H1 (cell line): ENCODE measurements at regions not wholly inside any gene's neighbourhood (a gene's known extent, or its start where the extent isn't known, plus 50 kb on each side); places are given as distances from the start of the nearest gene placed in this dataset.

Experiments used
- CTCF ChIA-PET: fragments of 300-600 bp; sonication (Branson Sonifier 250); formaldehyde crosslinking; loops from one replicate; lab custom pipeline; 2021; ENCODE audit not compliant: partially characterized antibody; lab: Charles Lee
- POLR2A ChIA-PET: fragments of 300-600 bp; sonication (Branson Sonifier 250); formaldehyde crosslinking; loops from one replicate; lab custom pipeline; 2021; ENCODE audit warnings: inconsistent platforms; ENCODE audit not compliant: partially characterized antibody; lab: Charles Lee
- DNase-seq, 2 experiments: peaks; one replicate each; pipeline versions ENCODE4 v3.0.0 to v3.0.0-alpha.2; 2010 to 2022; ENCODE audit warnings: low spot score in 2 of 2, low read depth in 1 of 2, mixed read lengths in 1 of 2
- FAIRE-seq: peaks from 2 replicates; lab custom pipeline; 2011; peaks lifted over from hg19 to GRCh38; lab: Jason Lieb, UNC
- H2AFZ ChIP-seq: 2 replicates; pipeline ENCODE4 v1.8.1; 2012; ENCODE audit warnings: low read length, inconsistent platforms
- H2AK5ac ChIP-seq: 2 replicates; pipeline ENCODE4 v1.6.1; 2013; ENCODE audit warnings: low read depth, low read length
- H2BK120ac ChIP-seq: replicated peaks from 2 replicates; pipeline ENCODE3; 2013; ENCODE audit warnings: low read depth, low read length, inconsistent platforms
- H2BK12ac ChIP-seq: 2 replicates; pipeline ENCODE4 v1.6.1; 2013; ENCODE audit warnings: low read depth, low read length
- H2BK15ac ChIP-seq: 2 replicates; pipeline ENCODE4 v1.6.1; 2013; ENCODE audit warnings: low read length
- H2BK20ac ChIP-seq: 2 replicates; pipeline ENCODE4 v1.6.1; 2013; ENCODE audit warnings: low read length
- H2BK5ac ChIP-seq: 2 replicates; pipeline ENCODE4 v1.6.1; 2013; ENCODE audit warnings: low read depth, low read length
- H3K14ac ChIP-seq: 2 replicates; pipeline ENCODE4 v1.6.1; 2013; ENCODE audit warnings: inconsistent platforms; ENCODE audit not compliant: insufficient read length
- H3K18ac ChIP-seq: 2 replicates; pipeline ENCODE4 v1.6.1; 2013; ENCODE audit warnings: low read length; ENCODE audit errors: extremely low read depth
- H3K23ac ChIP-seq: 2 replicates; pipeline ENCODE4 v1.6.1; 2013; ENCODE audit warnings: inconsistent platforms; ENCODE audit not compliant: insufficient read length
- H3K23me2 ChIP-seq: 2 replicates; pipeline ENCODE4 v1.6.1; 2013; ENCODE audit warnings: low read depth, low read length
- H3K27ac ChIP-seq: 2 replicates; pipeline ENCODE4 v1.6.1; 2011; ENCODE audit warnings: low read depth, low read length, inconsistent platforms
- H3K27me3 ChIP-seq, 4 experiments: replicated peaks in 1 of 4; 1 replicate in 1 of 4; 2 replicates in 3 of 4; pipeline versions ENCODE4 v1.6.1 to v1.8.1; 2011 to 2013; ENCODE audit warnings: low read length in 3 of 4, mild to moderate bottlenecking in 3 of 4, inconsistent platforms in 2 of 4, mixed read lengths in 2 of 4, moderate library complexity in 1 of 4; ENCODE audit not compliant: control insufficient read depth in 3 of 4, insufficient read depth in 3 of 4; ENCODE audit errors: extremely low read depth in 1 of 4
- H3K36me3 ChIP-seq, 4 experiments: 2 replicates each; pipeline versions ENCODE4 v1.6.1 to v1.8.1; 2011 to 2013; ENCODE audit warnings: mild to moderate bottlenecking in 4 of 4, low read length in 3 of 4, moderate library complexity in 2 of 4, control low read depth in 1 of 4, inconsistent platforms in 1 of 4; ENCODE audit not compliant: insufficient read depth in 4 of 4, control insufficient read depth in 2 of 4
- H3K4ac ChIP-seq: replicated peaks from 2 replicates; pipeline ENCODE3; 2013; ENCODE audit warnings: low read length, low read depth, mixed read lengths, inconsistent platforms; ENCODE audit not compliant: insufficient read length
- H3K4me1 ChIP-seq, 4 experiments: replicated peaks in 1 of 4; 1 replicate in 1 of 4; 2 replicates in 3 of 4; pipeline versions ENCODE4 v1.6.1 to v1.8.1; 2011 to 2013; ENCODE audit warnings: low read length in 3 of 4, inconsistent platforms in 2 of 4, mixed read lengths in 1 of 4; ENCODE audit not compliant: insufficient read depth in 4 of 4, control insufficient read depth in 3 of 4
- H3K4me2 ChIP-seq, 2 experiments: 2 replicates each; pipeline versions ENCODE4 v1.6.1 to v1.8.1; 2011 to 2013; ENCODE audit warnings: low read depth in 2 of 2, low read length in 2 of 2, control low read depth in 1 of 2, inconsistent platforms in 1 of 2, mild to moderate bottlenecking in 1 of 2; ENCODE audit not compliant: insufficient read depth in 1 of 2
- H3K4me3 ChIP-seq, 4 experiments: fragments of 200-600, 300-600 bp in 1 of 4; sonication (generic), shearing (Covaris generic), sonication (Bioruptor Twin) in 1 of 4; 2 replicates each; pipeline versions ENCODE4 v1.5.1 to v1.8.1; 2011 to 2016; ENCODE audit warnings: low read length in 4 of 4, low read depth in 3 of 4, control low read depth in 2 of 4, inconsistent platforms in 2 of 4, mild to moderate bottlenecking in 2 of 4, mixed read lengths in 1 of 4, moderate library complexity in 1 of 4; ENCODE audit not compliant: insufficient read depth in 2 of 4; ENCODE audit errors: extremely low read depth in 1 of 4
- H3K56ac ChIP-seq: replicated peaks from 2 replicates; pipeline ENCODE3; 2013; ENCODE audit warnings: low read depth, mild to moderate bottlenecking, mixed read lengths, low read length, inconsistent platforms; ENCODE audit not compliant: insufficient read length
- H3K79me1 ChIP-seq: 2 replicates; pipeline ENCODE4 v1.6.1; 2013; ENCODE audit warnings: low read depth, low read length, control low read depth
- H3K79me2 ChIP-seq, 2 experiments: 2 replicates each; pipeline versions ENCODE4 v1.6.1 to v1.8.1; 2012 to 2013; ENCODE audit warnings: low read length in 2 of 2, mild to moderate bottlenecking in 2 of 2, inconsistent platforms in 1 of 2; ENCODE audit not compliant: insufficient read depth in 2 of 2, control insufficient read depth in 1 of 2
- H3K9ac ChIP-seq, 4 experiments: replicated peaks in 1 of 4; 1 replicate in 1 of 4; 2 replicates in 3 of 4; pipeline versions ENCODE4 v1.6.1 to v1.8.1; 2011 to 2013; ENCODE audit warnings: low read depth in 3 of 4, low read length in 3 of 4, control low read depth in 2 of 4, mild to moderate bottlenecking in 2 of 4, moderate library complexity in 2 of 4, inconsistent platforms in 1 of 4; ENCODE audit errors: extremely low read depth in 1 of 4
- H3K9me3 ChIP-seq, 2 experiments: 2 replicates each; pipeline versions ENCODE4 v1.6.1 to v1.8.1; 2012 to 2013; ENCODE audit warnings: mild to moderate bottlenecking in 2 of 2, moderate library complexity in 2 of 2, control low read depth in 1 of 2, inconsistent platforms in 1 of 2, low read depth in 1 of 2, low read length in 1 of 2, mixed read lengths in 1 of 2; ENCODE audit not compliant: insufficient read depth in 2 of 2
- H4K20me1 ChIP-seq, 2 experiments: replicated peaks in 1 of 2; 2 replicates each; pipeline versions ENCODE3 to v1.8.1; 2011 to 2013; ENCODE audit warnings: inconsistent platforms in 2 of 2, low read length in 2 of 2, mild to moderate bottlenecking in 1 of 2; ENCODE audit not compliant: insufficient read depth in 2 of 2, control insufficient read depth in 1 of 2
- H4K5ac ChIP-seq: 2 replicates; pipeline ENCODE4 v1.6.1; 2013; ENCODE audit warnings: low read length, low read depth, mixed read lengths, inconsistent platforms; ENCODE audit not compliant: insufficient read length
- H4K8ac ChIP-seq: 2 replicates; pipeline ENCODE4 v1.8.0; 2013; ENCODE audit warnings: mild to moderate bottlenecking, moderate library complexity, low read length, inconsistent platforms; ENCODE audit not compliant: insufficient read depth; ENCODE audit errors: extremely low read depth
- H4K91ac ChIP-seq: replicated peaks from 2 replicates; pipeline ENCODE3; 2013; ENCODE audit warnings: low read length, mixed read lengths, inconsistent platforms; ENCODE audit not compliant: insufficient read length
- ASH2L ChIP-seq: fragments of 200-600, 300-600 bp; sonication (generic); IDR thresholded peaks from one replicate; pipeline ENCODE4 v1.7.1; 2017; ENCODE audit warnings: low read length
- CREB1 ChIP-seq: IDR thresholded peaks from 2 replicates; pipeline ENCODE4 v1.6.1; 2012; ENCODE audit warnings: inconsistent platforms
- HDAC2 ChIP-seq, 2 experiments: fragments of 300-600 bp in 1 of 2; sonication (generic) in 1 of 2; IDR thresholded peaks; 2 replicates each; pipeline ENCODE4 v1.6.1; 2011 to 2012; ENCODE audit warnings: low read depth in 2 of 2, low read length in 2 of 2, mild to moderate bottlenecking in 2 of 2, moderate library complexity in 2 of 2, borderline replicate concordance in 1 of 2, inconsistent platforms in 1 of 2
- JUN ChIP-seq: IDR thresholded peaks from 2 replicates; pipeline ENCODE4 v1.6.1; 2011; ENCODE audit warnings: low read depth, mild to moderate bottlenecking, improper control_type of control experiment, low read length
- JUND ChIP-seq: IDR thresholded peaks from 2 replicates; pipeline ENCODE4 v1.6.1; 2011; ENCODE audit warnings: mild to moderate bottlenecking, improper control_type of control experiment, low read length
- MAFK ChIP-seq: IDR thresholded peaks from 2 replicates; pipeline ENCODE4 v1.6.1; 2012; ENCODE audit warnings: low read depth, mild to moderate bottlenecking, improper control_type of control experiment, low read length
- RBBP5 ChIP-seq: IDR thresholded peaks from 2 replicates; pipeline ENCODE4 v1.7.1; 2012; ENCODE audit warnings: low read depth, mild to moderate bottlenecking, inconsistent platforms, low read length, moderate library complexity, borderline replicate concordance
- RFX5 ChIP-seq: IDR thresholded peaks from 2 replicates; pipeline ENCODE4 v1.6.1; 2011; ENCODE audit warnings: low read depth, low read length, improper control_type of control experiment, borderline replicate concordance
- SIN3A ChIP-seq, 2 experiments: IDR thresholded peaks in 1 of 2; conservative IDR thresholded peaks in 1 of 2; 2 replicates each; pipeline ENCODE4 v1.6.1; 2011 to 2012; ENCODE audit warnings: low read length in 2 of 2, improper control_type of control experiment in 1 of 2, low read depth in 1 of 2, mild to moderate bottlenecking in 1 of 2
- WGBS, 2 experiments: shearing (Covaris generic) in 1 of 2; methylation state at CpG; one replicate each; pipeline versions ENCODE4 v1.1.6 to v1.1.7; 2013 to 2015; ENCODE audit warnings: low lambda C conversion rate in 2 of 2, mixed read lengths in 2 of 2, inconsistent platforms in 1 of 2, low coverage in 1 of 2, missing lambda C conversion rate in 1 of 2; ENCODE audit not compliant: insufficient replicate concordance in 2 of 2, insufficient coverage in 1 of 2, insufficient read length in 1 of 2; ENCODE audit errors: extremely low coverage in 1 of 2, missing lambda C conversion rate in 1 of 2; 5-methylcytosine and 5-hydroxymethylcytosine counted together
- TF ChIP-seq, protein P1 (sequence below): IDR thresholded peaks from 2 replicates; pipeline ENCODE4 v1.6.1; 2012; ENCODE audit warnings: inconsistent platforms

DNA sequence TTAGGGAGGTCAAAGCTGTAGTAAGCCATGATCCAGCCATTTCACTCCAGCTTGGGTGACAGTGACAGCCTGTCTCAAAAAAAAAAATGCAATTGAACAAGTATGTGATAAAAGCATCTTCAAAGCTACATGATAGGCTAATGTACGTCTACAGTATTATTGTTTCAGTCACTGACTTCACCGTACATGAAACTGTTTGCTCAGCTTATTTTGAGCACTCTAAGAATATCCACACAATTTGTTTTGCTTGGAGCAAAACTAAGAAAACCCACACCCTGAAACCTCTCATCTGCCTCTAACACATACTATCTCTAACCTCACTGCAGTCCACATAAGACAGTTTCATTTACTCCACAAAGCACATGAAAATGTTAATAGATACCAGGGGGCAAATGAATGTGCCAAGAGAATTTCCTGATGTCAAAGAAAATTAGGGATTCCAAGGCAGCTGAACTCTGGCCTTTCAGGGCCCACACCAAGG lies 60.7 kb downstream of the KCNA4 start:
- no peak overlapping the region for H3K4me2 ChIP-seq
- DNase-seq (no peak), FAIRE-seq (no peak)
- H2BK15ac ChIP-seq: no peak overlapping the region
- H3K23ac ChIP-seq: no peak overlapping the region
- H3K9ac ChIP-seq: no peak overlapping the region
- no peak overlapping the region for H3K27ac ChIP-seq
- no peak overlapping the region for H4K5ac ChIP-seq
- H3K18ac ChIP-seq: no peak overlapping the region
- no peaks in the 10 kb centered on the region for H3K79me1 ChIP-seq
- H3K23me2 ChIP-seq: no peaks in the 10 kb centered on the region; the same call in 1 of the 2 replicates
- no peaks in the 10 kb centered on the region for H3K79me2 ChIP-seq
- H4K8ac ChIP-seq: no peak overlapping the region
- no peak overlapping the region for H2BK12ac ChIP-seq
- H2BK5ac ChIP-seq: no peak overlapping the region
- H2BK20ac ChIP-seq: no peak overlapping the region
- no peak overlapping the region for H3K14ac ChIP-seq
- H3K4ac ChIP-seq: no peak overlapping the region
- no peaks in the 10 kb centered on the region for H3K27me3 ChIP-seq
- CTCF ChIA-PET: interaction anchor here (0.8 kb wide), 1 partner anchor 188 kb away, joined by 3 read pairs; no protein-coding TSS in a partner anchor
- POLR2A ChIA-PET: interaction anchor here (0.6 kb wide), 1 partner anchor 304 kb away, joined by 3 read pairs; no protein-coding TSS in a partner anchor
- no peaks in the 10 kb centered on the region for H4K20me1 ChIP-seq
- no peaks in the 10 kb centered on the region for H3K36me3 ChIP-seq
- H3K56ac ChIP-seq: no peak overlapping the region
- no peak overlapping the region for H2BK120ac ChIP-seq
- no peak overlapping the region for H4K91ac ChIP-seq
- H3K4me3 ChIP-seq: no peak overlapping the region
- TF ChIP-seq JUN (no peak), ASH2L (no peak), SIN3A (conservative IDR thresholded peaks at IDR 0.05 in 1 of 2, IDR thresholded peaks at IDR 0.05 in 1 of 2; ENCODE audit: low read depth in 1 of 2, low read length in 2 of 2) (no peak), MAFK (no peak), JUND (no peak), HDAC2 (IDR thresholded peaks at IDR 0.05; ENCODE audit: borderline replicate concordance in 1 of 2, low read depth in 2 of 2, low read length in 2 of 2) (no peak), RBBP5 (no peak), CREB1 (no peak), RFX5 (no peak)
- TF ChIP-seq, protein P1, sequence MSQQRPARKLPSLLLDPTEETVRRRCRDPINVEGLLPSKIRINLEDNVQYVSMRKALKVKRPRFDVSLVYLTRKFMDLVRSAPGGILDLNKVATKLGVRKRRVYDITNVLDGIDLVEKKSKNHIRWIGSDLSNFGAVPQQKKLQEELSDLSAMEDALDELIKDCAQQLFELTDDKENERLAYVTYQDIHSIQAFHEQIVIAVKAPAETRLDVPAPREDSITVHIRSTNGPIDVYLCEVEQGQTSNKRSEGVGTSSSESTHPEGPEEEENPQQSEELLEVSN: no peak
- TF ChIP-seq, all 59 proteins: peak for 0
- H3K9me3 ChIP-seq: no peaks in the 10 kb centered on the region
- H3K4me1 ChIP-seq: peaks cover 2 to 15% (median 6%) of the 10 kb centered on the region in 4 experiments; a peak in 6 of 7 replicates
- no peak overlapping the region for H2AK5ac ChIP-seq
- WGBS, 2 experiments: 88% methylated on average over 2 of the region's 2 CpGs; no CpG with 5 or more reads in 1 of the 2 experiments
- H2AFZ ChIP-seq: no peak overlapping the region
